HG02763 (cell line): ENCODE measurements at regions not wholly inside any gene's neighbourhood (a gene's known extent, or its start where the extent isn't known, plus 50 kb on each side); places are given as distances from the start of the nearest gene placed in this dataset.
"Not testable (repeated sequence)": the region's sequence is repeated elsewhere in the genome, so short reads cannot be mapped to it uniquely, and the experiment has no call there.

Experiments used
- ATAC-seq: cut with Tn5 transposase; IDR thresholded peaks from one replicate; pipeline ENCODE4 v1.9.1; 2021; ENCODE audit warnings: mild to moderate bottlenecking, moderate library complexity; ENCODE audit not compliant: unreplicated experiment

- ATAC-seq, result no peak
These were observed 251.9 kb upstream of the KLF3 start for GRCh38 chr4:38411981-38412536.

- no peak for ATAC-seq
These were observed 250.3 kb upstream of the KLF3 start for GRCh38 chr4:38413524-38414341.

- ATAC-seq, result no peak
These were observed 249.6 kb upstream of the KLF3 start for GRCh38 chr4:38414410-38414809.

GRCh38 chr4:38415682-38416081, 248.3 kb upstream of the KLF3 start:
- ATAC-seq, result no peak

- ATAC-seq, result no peak
These were observed 247.5 kb upstream of the KLF3 start for GRCh38 chr4:38416450-38417014.

GRCh38 chr4:38420254-38420653, 243.7 kb upstream of the KLF3 start:
- ATAC-seq, result not testable (repeated sequence)

GRCh38 chr4:38422850-38423249, 241.1 kb upstream of the KLF3 start:
- no peak for ATAC-seq

- no peak for ATAC-seq
These were observed 239.7 kb upstream of the KLF3 start for GRCh38 chr4:38424151-38424871.

GRCh38 chr4:38426532-38426931, 237.5 kb upstream of the KLF3 start:
- no peak for ATAC-seq

- no peak for ATAC-seq
These were observed 233.2 kb upstream of the KLF3 start for GRCh38 chr4:38430841-38431240.

- ATAC-seq, result no peak
These were observed 221.8 kb upstream of the KLF3 start for GRCh38 chr4:38442073-38442788.

- ATAC-seq, result no peak
These were observed 214.4 kb upstream of the KLF3 start for GRCh38 chr4:38449506-38450174.

- ATAC-seq, result no peak
These were observed 212.0 kb upstream of the KLF3 start for GRCh38 chr4:38452009-38452408.

GRCh38 chr4:38452542-38452941, 211.5 kb upstream of the KLF3 start:
- no peak for ATAC-seq

- ATAC-seq, result no peak
These were observed 210.6 kb upstream of the KLF3 start for GRCh38 chr4:38453253-38453881.

GRCh38 chr4:38454284-38454683, 209.7 kb upstream of the KLF3 start:
- no peak for ATAC-seq

- peak; percentile 59 for ATAC-seq
These were observed 208.7 kb upstream of the KLF3 start for GRCh38 chr4:38455092-38455862.

GRCh38 chr4:38456096-38456495, 207.9 kb upstream of the KLF3 start:
- ATAC-seq, result no peak

GRCh38 chr4:38461342-38461741, 202.7 kb upstream of the KLF3 start:
- ATAC-seq, result no peak
